Coronary artery (tissue), 2 donors: ENCODE measurements at regions not wholly inside any gene's neighbourhood (a gene's known extent, or its start where the extent isn't known, plus 50 kb on each side); places are given as distances from the start of the nearest gene placed in this dataset.

ENCODE experiments used
- DNase-seq: peaks from one replicate; pipeline ENCODE4 v3.0.0-alpha.2; 2017; ENCODE audit warnings: low spot score
- H3K27ac ChIP-seq, 2 donors: fragments of 200-600 bp; sonication (generic); one replicate each; pipeline ENCODE4 v1.5.1; 2016 to 2019
- H3K4me3 ChIP-seq: fragments of 200-600 bp; sonication (generic); 2 replicates; pipeline ENCODE4 v1.5.1; 2016; ENCODE audit warnings: mild to moderate bottlenecking, moderate library complexity
- CTCF ChIP-seq: fragments of 200-600 bp; sonication (generic); IDR thresholded peaks from one replicate; pipeline ENCODE4 v1.5.1; 2019; ENCODE audit warnings: antibody characterized with exemption

GRCh38 chr5:109567374-109568044 is 122.2 kb upstream of the MAN2A1 start:
- Histone ChIP-seq H3K27ac (no peak overlapping the region), H3K4me3 (no peak overlapping the region)
- TF ChIP-seq CTCF, result no peak
- no peak for DNase-seq

GRCh38 chr5:109566361-109566760 is 123.4 kb upstream of the MAN2A1 start:
- no peak for DNase-seq
- TF ChIP-seq CTCF, result no peak
- H3K4me3 ChIP-seq, result no peak overlapping the region

GRCh38 chr5:109563739-109564138 is 126.0 kb upstream of the MAN2A1 start:
- no peak for TF ChIP-seq CTCF
- Histone ChIP-seq H3K4me3 (no peak overlapping the region), H3K27ac (no peak overlapping the region)
- no peak for DNase-seq

More at GRCh38 chr5:109566361-109566760, 123.4 kb upstream of the MAN2A1 start:
- no peak overlapping the region for H3K27ac ChIP-seq

- Histone ChIP-seq H3K27ac (no peak overlapping the region), H3K4me3 (no peak overlapping the region)
- no peak for DNase-seq
- TF ChIP-seq CTCF, result no peak
Measured at GRCh38 chr5:109563189-109563588, 126.5 kb upstream of the MAN2A1 start.

- no peak for DNase-seq
- no peak for TF ChIP-seq CTCF
- Histone ChIP-seq H3K4me3 (no peak overlapping the region), H3K27ac (no peak overlapping the region)
Measured at GRCh38 chr5:109562441-109562840, 127.3 kb upstream of the MAN2A1 start.

GRCh38 chr5:109561447-109561846 is 128.3 kb upstream of the MAN2A1 start:
- no peak overlapping the region for H3K4me3 ChIP-seq
- no peak for TF ChIP-seq CTCF
- no peak for DNase-seq
- no peak overlapping the region for H3K27ac ChIP-seq

- no peak for DNase-seq
- TF ChIP-seq CTCF, result no peak
Measured at GRCh38 chr5:109560554-109560953, 129.2 kb upstream of the MAN2A1 start.

More at GRCh38 chr5:109560554-109560953, 129.2 kb upstream of the MAN2A1 start:
- no peak overlapping the region for H3K4me3 ChIP-seq
- no peak overlapping the region for H3K27ac ChIP-seq
